ENCODE measurements at regions not wholly inside any gene's neighbourhood (a gene's known extent, or its start where the extent isn't known, plus 50 kb on each side); places are given as distances from the start of the nearest gene placed in this dataset.

DNA sequence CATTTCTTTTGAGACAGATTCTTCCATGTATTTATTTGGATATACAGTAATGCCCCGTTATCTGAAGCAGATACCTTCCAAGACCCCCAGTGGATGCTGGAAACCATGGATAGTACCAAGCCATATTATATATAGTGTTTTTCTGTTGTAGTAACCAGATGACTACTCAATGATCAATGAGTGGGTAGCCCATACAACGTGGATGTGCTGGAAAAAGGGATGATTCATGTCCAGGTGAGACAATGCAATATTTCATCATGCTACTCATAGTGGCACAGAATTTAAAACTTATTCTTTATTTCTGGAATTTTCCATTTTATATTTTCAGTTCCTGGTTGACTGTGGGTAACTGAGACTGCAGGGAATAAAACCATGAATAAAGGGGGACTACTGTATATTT lies 427.5 kb downstream of the METTL15 start:
- TF ChIP-seq EZH2 (IDR thresholded peaks at IDR 0.05; ENCODE audit: borderline replicate concordance, low read depth, low read length, severe bottlenecking), result no peak
- TF ChIP-seq, protein P1, sequence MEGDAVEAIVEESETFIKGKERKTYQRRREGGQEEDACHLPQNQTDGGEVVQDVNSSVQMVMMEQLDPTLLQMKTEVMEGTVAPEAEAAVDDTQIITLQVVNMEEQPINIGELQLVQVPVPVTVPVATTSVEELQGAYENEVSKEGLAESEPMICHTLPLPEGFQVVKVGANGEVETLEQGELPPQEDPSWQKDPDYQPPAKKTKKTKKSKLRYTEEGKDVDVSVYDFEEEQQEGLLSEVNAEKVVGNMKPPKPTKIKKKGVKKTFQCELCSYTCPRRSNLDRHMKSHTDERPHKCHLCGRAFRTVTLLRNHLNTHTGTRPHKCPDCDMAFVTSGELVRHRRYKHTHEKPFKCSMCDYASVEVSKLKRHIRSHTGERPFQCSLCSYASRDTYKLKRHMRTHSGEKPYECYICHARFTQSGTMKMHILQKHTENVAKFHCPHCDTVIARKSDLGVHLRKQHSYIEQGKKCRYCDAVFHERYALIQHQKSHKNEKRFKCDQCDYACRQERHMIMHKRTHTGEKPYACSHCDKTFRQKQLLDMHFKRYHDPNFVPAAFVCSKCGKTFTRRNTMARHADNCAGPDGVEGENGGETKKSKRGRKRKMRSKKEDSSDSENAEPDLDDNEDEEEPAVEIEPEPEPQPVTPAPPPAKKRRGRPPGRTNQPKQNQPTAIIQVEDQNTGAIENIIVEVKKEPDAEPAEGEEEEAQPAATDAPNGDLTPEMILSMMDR (IDR thresholded peaks at IDR 0.05; ENCODE audit: borderline replicate concordance, extremely low read depth, low read length, poor library complexity, severe bottlenecking), result no peak
- no peaks in the 10 kb centered on the region for H3K9me3 ChIP-seq (ENCODE audit: insufficient read depth, low read length, severe bottlenecking)
- no peak overlapping the region for H3K27ac ChIP-seq (ENCODE audit: low read length)
- H3K4me3 ChIP-seq (ENCODE audit: low read depth in 1 of 2, low read length in 2 of 2), result no peak overlapping the region
- H3K36me3 ChIP-seq (ENCODE audit: insufficient read depth, low read length), result no peaks in the 10 kb centered on the region
- no peaks in the 10 kb centered on the region for H4K20me1 ChIP-seq (ENCODE audit: insufficient read depth, low read length)
- no peaks in the 10 kb centered on the region for H3K79me2 ChIP-seq (ENCODE audit: insufficient read depth, low read length)
- no peak for DNase-seq
- H3K9ac ChIP-seq (ENCODE audit: low read depth, low read length), result no peak overlapping the region
- H3K4me1 ChIP-seq (ENCODE audit: insufficient read depth, low read length), result no peaks in the 10 kb centered on the region
- no peaks in the 10 kb centered on the region for H3K27me3 ChIP-seq (ENCODE audit: insufficient read depth, low read length, poor library complexity)
- no peak for ATAC-seq (ENCODE audit: insufficient read depth, low read depth)
- H2AFZ ChIP-seq (ENCODE audit: low read depth, low read length), result no peak overlapping the region
- no peak overlapping the region for H3K4me2 ChIP-seq (ENCODE audit: insufficient read depth, low read length)

- H3K4me1 ChIP-seq (ENCODE audit: insufficient read depth, low read length), result no peaks in the 10 kb centered on the region
- ATAC-seq (ENCODE audit: insufficient read depth, low read depth) (peak; percentile 66; the same call in 2 of the 3 replicates), DNase-seq (no peak)
- H3K9ac ChIP-seq (ENCODE audit: low read depth, low read length), result no peak overlapping the region
- no peaks in the 10 kb centered on the region for H3K27me3 ChIP-seq (ENCODE audit: insufficient read depth, low read length, poor library complexity)
- H4K20me1 ChIP-seq (ENCODE audit: insufficient read depth, low read length), result no peaks in the 10 kb centered on the region
- no peak for TF ChIP-seq EZH2 (IDR thresholded peaks at IDR 0.05; ENCODE audit: borderline replicate concordance, low read depth, low read length, severe bottlenecking)
- TF ChIP-seq, protein P1 (IDR thresholded peaks at IDR 0.05; ENCODE audit: borderline replicate concordance, extremely low read depth, low read length, poor library complexity, severe bottlenecking), result peak; percentile 53
- H3K79me2 ChIP-seq (ENCODE audit: insufficient read depth, low read length), result no peaks in the 10 kb centered on the region
- H3K4me3 ChIP-seq (ENCODE audit: low read depth in 1 of 2, low read length in 2 of 2), result no peak overlapping the region
- no peak overlapping the region for H3K27ac ChIP-seq (ENCODE audit: low read length)
- H3K9me3 ChIP-seq (ENCODE audit: insufficient read depth, low read length, severe bottlenecking), result peaks cover 8% of the 10 kb centered on the region
- H3K4me2 ChIP-seq (ENCODE audit: insufficient read depth, low read length), result no peak overlapping the region
- no peaks in the 10 kb centered on the region for H3K36me3 ChIP-seq (ENCODE audit: insufficient read depth, low read length)
- H2AFZ ChIP-seq (ENCODE audit: low read depth, low read length), result no peak overlapping the region
These were observed 421.6 kb downstream of the METTL15 start for GRCh38 chr11:28529540-28530410.

GRCh38 chr11:28529046-28529445 lies 420.9 kb downstream of the METTL15 start:
- no peak overlapping the region for H2AFZ ChIP-seq (ENCODE audit: low read depth, low read length)
- no peak for ATAC-seq (ENCODE audit: insufficient read depth, low read depth)
- H3K36me3 ChIP-seq (ENCODE audit: insufficient read depth, low read length), result no peaks in the 10 kb centered on the region
- no peak overlapping the region for H3K4me3 ChIP-seq (ENCODE audit: low read depth in 1 of 2, low read length in 2 of 2)
- peaks cover 8% of the 10 kb centered on the region for H3K9me3 ChIP-seq (ENCODE audit: insufficient read depth, low read length, severe bottlenecking)
- H3K4me2 ChIP-seq (ENCODE audit: insufficient read depth, low read length), result no peak overlapping the region
- H3K9ac ChIP-seq (ENCODE audit: low read depth, low read length), result no peak overlapping the region
- H3K4me1 ChIP-seq (ENCODE audit: insufficient read depth, low read length), result no peaks in the 10 kb centered on the region
- H3K79me2 ChIP-seq (ENCODE audit: insufficient read depth, low read length), result no peaks in the 10 kb centered on the region
- no peak for TF ChIP-seq EZH2 (IDR thresholded peaks at IDR 0.05; ENCODE audit: borderline replicate concordance, low read depth, low read length, severe bottlenecking)
- TF ChIP-seq, protein P1 (IDR thresholded peaks at IDR 0.05; ENCODE audit: borderline replicate concordance, extremely low read depth, low read length, poor library complexity, severe bottlenecking), result no peak
- H4K20me1 ChIP-seq (ENCODE audit: insufficient read depth, low read length), result no peaks in the 10 kb centered on the region
- no peaks in the 10 kb centered on the region for H3K27me3 ChIP-seq (ENCODE audit: insufficient read depth, low read length, poor library complexity)
- no peak overlapping the region for H3K27ac ChIP-seq (ENCODE audit: low read length)
- no peak for DNase-seq

Measured in DND-41 (cell line).